ENCODE measurements at regions not wholly inside any gene's neighbourhood (a gene's known extent, or its start where the extent isn't known, plus 50 kb on each side); places are given as distances from the start of the nearest gene placed in this dataset.

DNA sequence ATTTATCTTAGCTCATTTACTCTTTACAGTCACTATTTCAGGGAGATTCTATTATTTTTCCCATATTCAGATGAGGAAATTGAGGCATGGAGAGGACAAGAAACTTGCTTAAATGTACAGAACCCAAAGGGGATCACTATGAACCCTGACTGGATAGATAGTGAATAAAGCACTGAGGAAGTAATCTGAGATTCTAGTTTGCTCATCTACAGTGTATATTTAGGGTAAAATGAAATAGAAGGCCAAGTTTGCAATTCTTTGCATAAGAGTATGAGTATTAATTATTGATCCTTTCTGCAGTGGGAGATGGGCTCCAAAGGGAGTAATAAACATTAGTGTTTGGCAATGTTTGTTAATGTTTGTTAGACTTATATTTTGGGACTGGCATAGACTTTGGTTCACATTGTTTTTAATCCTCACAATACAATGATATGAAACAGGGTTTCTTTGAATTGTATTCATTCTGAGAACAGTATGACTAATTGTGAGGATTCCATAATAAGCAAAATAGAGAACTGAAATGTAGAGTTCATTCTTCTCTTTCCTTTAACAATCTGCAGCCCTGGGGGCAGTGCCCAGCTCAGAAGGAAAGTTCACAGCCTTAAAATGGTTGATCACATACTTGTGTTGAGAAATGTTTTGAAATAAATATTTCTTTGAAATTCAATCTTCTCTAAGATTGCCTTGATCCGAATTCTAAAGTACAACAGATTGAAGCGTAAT is 131.0 kb upstream of the ZNF804B start:
- no peak for TF ChIP-seq MYC (IDR thresholded peaks at IDR 0.05; ENCODE audit: low read depth, low read length)
- TF ChIP-seq, protein P1, sequence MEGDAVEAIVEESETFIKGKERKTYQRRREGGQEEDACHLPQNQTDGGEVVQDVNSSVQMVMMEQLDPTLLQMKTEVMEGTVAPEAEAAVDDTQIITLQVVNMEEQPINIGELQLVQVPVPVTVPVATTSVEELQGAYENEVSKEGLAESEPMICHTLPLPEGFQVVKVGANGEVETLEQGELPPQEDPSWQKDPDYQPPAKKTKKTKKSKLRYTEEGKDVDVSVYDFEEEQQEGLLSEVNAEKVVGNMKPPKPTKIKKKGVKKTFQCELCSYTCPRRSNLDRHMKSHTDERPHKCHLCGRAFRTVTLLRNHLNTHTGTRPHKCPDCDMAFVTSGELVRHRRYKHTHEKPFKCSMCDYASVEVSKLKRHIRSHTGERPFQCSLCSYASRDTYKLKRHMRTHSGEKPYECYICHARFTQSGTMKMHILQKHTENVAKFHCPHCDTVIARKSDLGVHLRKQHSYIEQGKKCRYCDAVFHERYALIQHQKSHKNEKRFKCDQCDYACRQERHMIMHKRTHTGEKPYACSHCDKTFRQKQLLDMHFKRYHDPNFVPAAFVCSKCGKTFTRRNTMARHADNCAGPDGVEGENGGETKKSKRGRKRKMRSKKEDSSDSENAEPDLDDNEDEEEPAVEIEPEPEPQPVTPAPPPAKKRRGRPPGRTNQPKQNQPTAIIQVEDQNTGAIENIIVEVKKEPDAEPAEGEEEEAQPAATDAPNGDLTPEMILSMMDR (IDR thresholded peaks at IDR 0.05; ENCODE audit: extremely low read depth in 1 of 2, insufficient read depth in 1 of 2, low read depth in 1 of 2, low read length in 2 of 2) = no peak
